DMS153 treated with DMSO at 0.1 percent for 48 hours (cell line): ENCODE measurements at regions not wholly inside any gene's neighbourhood (a gene's known extent, or its start where the extent isn't known, plus 50 kb on each side); places are given as distances from the start of the nearest gene placed in this dataset.
A peak's percentile ranks its signal among the peaks of the same experiment; 100 is the strongest.
"Not testable (repeated sequence)": the region's sequence is repeated elsewhere in the genome, so short reads cannot be mapped to it uniquely, and the experiment has no call there.

Source experiments
- DNase-seq: peaks from one replicate; lab custom pipeline; 2025; ENCODE audit not compliant: unreplicated experiment; lab: John Stamatoyannopoulos, UW

GRCh38 chr4:112049119-112049518 lies 96.1 kb upstream of the FAM241A start:
- DNase-seq: not testable (repeated sequence)

DNA sequence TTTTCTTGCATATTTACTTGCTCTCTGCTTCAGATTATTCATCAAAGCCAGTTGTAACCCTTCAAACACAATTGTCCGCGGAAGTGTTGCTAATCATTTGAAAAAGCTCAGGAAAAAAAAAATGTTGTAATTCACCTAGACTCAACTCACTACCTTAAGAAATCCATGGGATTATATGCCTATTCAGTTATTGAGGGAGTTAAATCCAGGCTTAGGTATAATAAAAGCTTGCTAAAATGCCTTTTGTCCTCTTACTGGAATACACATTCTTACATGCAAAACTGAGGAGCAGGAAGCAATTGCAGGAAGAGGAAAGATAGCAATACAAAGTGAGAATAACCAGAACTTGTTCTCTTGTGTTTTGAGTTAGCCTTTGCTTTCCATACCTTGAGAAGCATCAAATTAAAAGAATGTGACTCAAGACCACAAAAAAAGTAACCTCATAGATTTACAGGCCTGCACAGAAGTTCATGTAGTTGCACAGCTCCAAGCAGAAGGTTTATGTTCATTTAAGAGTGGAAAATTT lies 91.4 kb upstream of the FAM241A start:
- no peak for DNase-seq

- no peak for DNase-seq
Observed at GRCh38 chr4:112055100-112055499, 90.2 kb upstream of the FAM241A start.

- no peak for DNase-seq
Observed at GRCh38 chr4:112057470-112057869, 87.8 kb upstream of the FAM241A start.

DNA sequence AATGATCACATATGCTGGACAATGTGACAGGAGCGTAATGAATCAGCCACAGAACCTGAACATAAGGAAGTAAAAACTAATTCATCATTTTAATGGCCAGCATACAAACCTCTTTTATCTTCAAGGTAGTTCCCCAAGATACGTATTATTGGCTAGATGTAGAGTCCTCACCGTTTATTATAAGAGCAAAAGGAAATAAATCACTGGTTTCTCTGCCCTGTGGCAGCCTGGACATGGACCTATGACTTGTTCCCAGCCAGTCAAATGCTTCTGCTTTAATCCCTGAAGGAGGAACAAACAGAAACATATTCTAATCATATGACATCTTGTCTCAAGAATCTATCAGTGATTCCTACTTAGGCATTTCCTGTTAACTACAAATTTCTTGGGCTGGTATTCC lies 86.8 kb upstream of the FAM241A start:
- DNase-seq: no peak

GRCh38 chr4:112060212-112060611 lies 85.0 kb upstream of the FAM241A start:
- DNase-seq: no peak

- DNase-seq: no peak
Observed at GRCh38 chr4:112061207-112061817, 83.9 kb upstream of the FAM241A start.

DNA sequence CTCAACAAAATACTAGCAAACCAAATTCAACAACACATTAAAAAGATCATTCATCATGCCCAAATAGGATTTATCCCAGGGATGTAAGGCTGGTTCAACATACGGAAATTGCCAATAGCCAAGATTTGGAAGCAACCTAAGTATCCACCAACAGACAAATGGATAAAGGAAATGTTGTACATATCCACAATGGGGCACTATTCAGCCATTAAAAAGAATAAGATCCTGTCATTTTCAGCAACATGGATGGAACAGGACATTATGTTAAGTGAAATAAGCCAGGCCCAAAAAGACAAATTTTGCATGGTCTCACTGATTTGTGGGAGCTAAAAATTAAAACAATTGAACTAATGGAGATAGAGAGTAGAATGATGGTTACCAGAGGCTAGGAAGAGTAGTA lies 82.0 kb upstream of the FAM241A start:
- no peak for DNase-seq

DNA sequence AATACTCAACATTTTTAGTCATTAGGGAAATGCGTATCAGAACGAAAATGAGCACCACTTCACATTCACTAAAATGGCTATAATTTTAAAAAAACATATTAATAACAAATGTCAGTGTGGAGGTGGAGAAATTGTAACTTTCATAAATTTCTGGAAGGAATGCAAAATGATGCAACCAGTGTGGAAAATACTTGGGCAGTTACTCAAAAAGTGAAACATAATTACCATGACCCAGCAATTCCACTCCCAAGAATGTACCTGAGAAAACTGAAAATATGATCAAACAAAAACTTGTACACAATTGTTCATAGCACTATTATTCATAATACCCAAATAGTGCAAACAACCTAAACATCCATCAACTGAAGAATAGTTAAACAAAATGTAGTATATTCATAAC lies 76.1 kb upstream of the FAM241A start:
- DNase-seq: no peak

- DNase-seq: no peak
Observed at GRCh38 chr4:112073181-112073580, 72.1 kb upstream of the FAM241A start.

GRCh38 chr4:112075129-112075753 lies 70.0 kb upstream of the FAM241A start:
- peak; percentile 17 for DNase-seq

DNA sequence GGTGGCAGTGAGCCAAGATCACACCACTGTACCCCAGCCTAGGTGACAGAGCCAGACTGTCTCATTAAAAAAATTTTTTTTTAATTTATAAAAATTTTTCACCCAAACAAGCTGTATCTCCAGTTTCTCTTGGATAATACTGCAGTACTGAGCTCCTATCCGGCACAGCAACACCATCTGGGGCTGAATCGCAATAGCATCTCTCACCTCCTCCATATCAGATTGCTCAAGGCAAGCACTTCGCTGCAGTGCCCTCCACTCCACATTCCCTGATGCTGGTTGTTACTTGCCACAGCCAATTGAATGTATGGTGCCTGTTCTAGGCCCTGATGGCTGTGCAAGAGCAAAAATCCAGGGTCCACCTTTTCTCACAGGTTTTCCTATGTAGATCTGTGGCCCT lies 69.3 kb upstream of the FAM241A start:
- DNase-seq: no peak

DNA sequence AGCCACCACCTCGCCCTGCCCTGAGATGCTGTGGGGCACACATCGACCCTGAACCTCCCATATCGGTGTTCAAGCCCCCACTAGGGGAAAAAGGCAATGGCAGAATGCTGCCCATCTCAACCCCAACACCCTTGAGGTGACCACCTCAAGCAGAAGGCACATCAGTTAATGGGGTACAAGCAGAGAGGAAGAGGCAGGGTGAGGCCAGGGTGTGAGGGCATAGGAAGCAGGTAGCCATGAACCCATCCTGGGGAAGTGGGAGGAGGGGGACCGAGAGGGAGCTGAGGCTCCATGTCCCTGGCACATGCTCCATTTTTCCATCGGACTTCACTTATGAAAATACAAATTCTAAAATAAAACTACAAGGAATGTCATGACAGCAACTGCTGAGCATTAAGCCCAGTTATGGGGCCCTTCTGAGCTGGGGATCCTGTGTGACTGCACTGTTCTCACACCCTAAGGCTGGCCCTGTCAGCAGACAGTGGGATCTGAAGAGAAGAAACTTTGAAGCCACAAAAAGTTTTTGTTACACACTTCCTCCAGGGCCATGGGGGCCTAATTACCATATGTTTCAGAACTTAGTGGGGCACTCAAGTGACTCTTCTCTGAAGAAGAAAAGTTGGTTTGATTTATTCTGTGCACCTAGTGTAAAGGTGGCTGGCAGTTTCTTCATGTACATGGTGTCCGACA lies 68.2 kb upstream of the FAM241A start:
- DNase-seq: no peak

DNA sequence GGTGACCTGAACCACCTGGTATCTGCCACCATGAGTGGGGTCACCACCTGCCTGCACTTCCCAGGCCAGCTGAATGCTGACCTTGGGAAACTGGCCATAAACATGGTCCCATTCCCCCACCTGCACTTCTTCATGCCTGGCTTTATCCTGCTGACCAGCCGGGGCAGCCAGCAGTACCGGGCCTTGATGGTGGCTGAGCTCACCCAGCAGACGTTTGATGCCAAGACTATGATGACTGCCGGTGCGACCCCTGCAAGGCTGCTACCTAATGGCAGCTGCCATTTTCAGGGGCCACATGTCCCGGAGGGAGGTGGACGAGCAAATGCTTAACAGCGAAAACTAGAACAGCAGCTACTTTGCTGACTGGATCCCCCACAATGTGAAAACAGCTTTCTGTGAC lies 67.5 kb upstream of the FAM241A start:
- DNase-seq: no peak

DNA sequence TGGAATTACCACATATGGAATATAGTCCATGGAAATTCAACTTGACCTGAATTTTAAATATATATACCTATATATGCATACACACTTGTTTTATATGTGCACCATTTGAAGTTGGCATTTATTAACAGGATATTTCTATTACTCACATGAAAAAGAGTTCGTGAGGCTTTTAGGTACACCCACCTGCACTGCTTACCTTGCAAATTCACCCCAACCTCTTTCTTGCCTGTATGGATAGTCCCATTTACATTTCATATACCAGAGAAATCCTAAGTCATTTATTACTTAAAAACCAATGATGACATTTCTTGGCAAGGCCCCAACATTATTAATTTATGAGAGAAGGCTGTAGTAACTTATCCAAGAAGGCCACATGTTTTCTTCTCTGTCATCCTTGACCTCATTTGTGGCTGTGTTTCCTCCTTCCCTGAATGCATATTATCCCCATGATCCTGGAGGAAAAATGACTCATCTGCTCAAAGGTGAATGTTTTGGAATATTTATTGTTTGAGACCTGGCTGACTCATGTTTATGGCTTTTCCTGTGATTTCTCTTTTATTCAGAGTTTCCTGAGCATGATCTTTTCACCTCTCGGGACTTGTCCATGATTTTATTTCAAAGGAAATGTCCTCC lies 62.2 kb upstream of the FAM241A start:
- no peak for DNase-seq

DNA sequence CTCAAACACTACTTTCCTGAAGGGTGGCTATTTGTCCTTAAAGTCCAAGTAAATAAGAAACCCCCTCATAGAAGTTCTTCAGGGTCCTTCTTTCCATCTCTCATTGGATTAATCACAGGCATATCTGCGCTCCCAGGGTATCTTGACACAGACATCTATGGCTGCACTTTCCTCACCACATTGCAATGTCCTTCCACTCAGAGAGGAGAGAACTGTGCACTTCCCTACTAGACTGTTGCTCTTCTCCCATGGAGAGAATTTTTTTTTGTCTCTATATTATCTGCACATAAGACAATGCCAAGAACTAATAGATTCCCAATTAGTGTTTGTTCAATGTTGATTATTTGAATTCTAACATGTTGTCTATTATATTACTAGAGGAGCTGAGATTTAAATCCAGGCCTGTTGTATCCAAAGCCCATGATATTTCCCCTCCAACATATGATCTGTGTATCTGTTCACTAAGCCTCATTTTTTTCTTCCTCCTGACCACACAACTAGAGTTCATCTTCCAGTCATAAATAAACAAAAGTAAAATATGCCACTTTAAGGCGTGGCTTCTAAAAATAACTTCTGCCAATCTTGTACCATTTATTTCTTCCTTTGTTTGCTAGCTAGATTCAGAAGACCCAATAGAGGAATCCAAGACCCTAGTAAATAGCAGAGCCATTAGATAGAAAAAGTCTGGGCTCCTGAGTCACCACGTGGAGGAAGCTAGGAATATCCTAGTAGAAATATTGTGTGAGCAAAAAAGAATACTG lies 61.5 kb upstream of the FAM241A start:
- no peak for DNase-seq

DNA sequence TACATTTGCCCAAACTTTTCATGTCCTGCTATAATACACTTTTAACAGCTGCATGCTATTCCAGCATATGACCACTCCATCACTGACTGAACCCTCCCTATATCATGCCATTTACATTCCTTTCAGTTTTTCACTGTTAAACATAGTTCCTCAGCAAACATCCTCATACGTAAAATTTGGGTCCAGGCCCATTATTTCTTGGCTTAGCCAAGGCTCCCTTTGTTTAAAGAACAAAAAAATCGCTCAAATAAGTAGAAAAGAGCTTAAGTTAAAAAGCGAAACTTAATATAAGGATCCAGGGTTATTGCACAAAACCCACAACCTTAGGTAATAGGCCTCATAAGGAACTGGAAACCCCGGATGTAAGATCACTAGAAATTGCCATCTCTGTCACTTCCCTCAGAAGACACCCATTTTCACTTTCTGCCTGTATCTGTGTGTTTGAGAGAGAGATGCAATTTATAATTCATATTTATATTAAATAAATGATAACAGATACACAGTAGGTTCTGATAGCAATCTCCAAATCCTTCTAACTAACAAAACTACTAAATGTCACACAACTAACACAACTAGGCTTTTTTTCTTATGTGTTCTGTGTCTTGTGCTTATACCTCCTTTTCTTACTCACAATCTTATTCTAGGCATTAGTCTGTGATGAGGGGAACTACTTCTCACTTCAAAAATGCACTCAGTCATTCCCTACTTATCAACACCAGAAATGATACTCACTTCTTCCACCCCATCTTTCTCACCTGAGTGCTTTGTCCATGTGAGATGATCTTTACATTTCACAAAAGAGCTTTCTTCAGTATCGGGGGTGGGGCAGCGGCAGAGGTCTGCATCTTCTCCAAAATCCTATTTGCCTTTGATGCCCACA lies 59.9 kb upstream of the FAM241A start:
- DNase-seq: no peak

DNA sequence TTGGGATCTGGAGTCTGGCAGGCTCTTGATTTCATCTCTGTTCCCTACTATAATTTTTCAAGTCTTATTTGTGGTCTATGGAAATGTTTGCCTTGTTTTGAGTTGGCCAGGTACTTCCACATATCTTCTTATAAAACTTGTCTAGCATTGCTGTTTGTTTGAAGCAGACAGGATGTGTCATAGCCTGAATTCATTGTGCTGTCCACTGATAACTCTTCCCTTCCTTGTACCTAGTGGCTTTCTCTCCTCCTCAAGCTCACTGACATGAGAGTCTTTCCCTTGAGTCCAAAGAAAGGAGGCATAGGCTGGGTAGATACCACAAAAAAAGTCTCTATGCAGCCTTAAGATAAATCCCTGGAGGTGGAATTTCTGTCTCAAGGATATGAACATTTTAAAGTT lies 59.2 kb upstream of the FAM241A start:
- no peak for DNase-seq

DNA sequence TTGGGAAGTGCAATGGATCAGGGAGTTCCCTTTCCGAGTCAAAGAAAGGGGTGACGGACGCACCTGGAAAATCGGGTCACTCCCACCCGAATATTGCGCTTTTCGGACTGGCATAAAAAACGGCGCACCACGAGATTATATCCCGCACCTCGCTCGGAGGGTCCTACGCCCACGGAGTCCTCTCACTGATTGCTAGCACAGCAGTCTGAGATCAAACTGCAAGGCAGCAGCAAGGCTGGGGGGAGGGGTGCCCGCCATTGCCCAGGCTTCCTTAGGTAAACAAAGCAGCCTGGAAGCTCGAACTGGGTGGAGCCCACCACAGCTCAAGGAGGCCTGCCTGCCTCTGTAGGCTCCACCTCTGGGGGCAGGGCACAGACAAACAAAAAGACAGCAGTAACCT lies 58.6 kb upstream of the FAM241A start:
- DNase-seq: not testable (repeated sequence)

- not testable (repeated sequence) for DNase-seq
Observed at GRCh38 chr4:112092330-112092729, 52.9 kb upstream of the FAM241A start.
